IMR-90 (cell line): ENCODE measurements at regions not wholly inside any gene's neighbourhood (a gene's known extent, or its start where the extent isn't known, plus 50 kb on each side); places are given as distances from the start of the nearest gene placed in this dataset.

Experiments used
- ATAC-seq: fragments of 200-7000 bp; cut with Tn5 transposase; 2 replicates; pipeline ENCODE4 v1.9.1; 2020; ENCODE audit warnings: low read depth, mild to moderate bottlenecking, moderate library complexity
- BruUV-seq: library from RNA; stranded (reverse); fragments of 400-500 nt; replicated peaks from 2 replicates; lab custom pipeline; 2021; lab: Mats Ljungman, UMichigan
- CTCF ChIA-PET: fragments of 300-600 bp; formaldehyde crosslinking; extraction: SDS; loops from one replicate; lab custom pipeline; 2021; ENCODE audit warnings: antibody characterized with exemption; lab: Yijun Ruan, JAX
- POLR2A ChIA-PET: fragments of 300-600 bp; sonication (Branson Sonifier 250); formaldehyde crosslinking; loops from one replicate; lab custom pipeline; 2022; ENCODE audit warnings: antibody characterized with exemption; ENCODE audit not compliant: unreplicated experiment; lab: Charles Lee
- DNase-seq: peaks from one replicate; pipeline ENCODE4 v3.0.0; 2013
- H2AFZ ChIP-seq: replicated peaks from 2 replicates; pipeline ENCODE3; 2013; ENCODE audit warnings: low read length, mild to moderate bottlenecking; ENCODE audit not compliant: poor library complexity
- H2AK5ac ChIP-seq: 2 replicates; pipeline ENCODE4 v1.6.1; 2013; ENCODE audit warnings: low read depth, low read length, inconsistent platforms
- H2AK9ac ChIP-seq: replicated peaks from 2 replicates; pipeline ENCODE3; 2013; ENCODE audit warnings: mild to moderate bottlenecking, low read depth, low read length, moderate library complexity; ENCODE audit not compliant: poor library complexity
- H2BK120ac ChIP-seq: 2 replicates; pipeline ENCODE4 v1.6.1; 2013; ENCODE audit warnings: low read depth, low read length, inconsistent platforms
- H2BK15ac ChIP-seq: 3 replicates; pipeline ENCODE4 v1.6.1; 2013; ENCODE audit warnings: low read depth, low read length, inconsistent platforms
- H2BK20ac ChIP-seq: 2 replicates; pipeline ENCODE4 v1.6.1; 2013; ENCODE audit warnings: low read depth, mild to moderate bottlenecking, inconsistent platforms, low read length, moderate library complexity
- H2BK5ac ChIP-seq: 2 replicates; pipeline ENCODE4 v1.6.1; 2013; ENCODE audit warnings: mild to moderate bottlenecking, low read depth, low read length, inconsistent platforms; ENCODE audit not compliant: poor library complexity, severe bottlenecking
- H3K14ac ChIP-seq: replicated peaks from 2 replicates; pipeline ENCODE4 v1.6.1; 2013; ENCODE audit warnings: low read depth, low read length, inconsistent platforms
- H3K18ac ChIP-seq: 2 replicates; pipeline ENCODE4 v1.6.1; 2013; ENCODE audit warnings: low read depth, low read length, control low read depth
- H3K23ac ChIP-seq: 2 replicates; pipeline ENCODE4 v1.6.1; 2013; ENCODE audit warnings: low read depth, low read length, inconsistent platforms
- H3K27ac ChIP-seq: 2 replicates; pipeline ENCODE4 v1.5.1; 2013; ENCODE audit warnings: mild to moderate bottlenecking, control low read depth, low read length; ENCODE audit not compliant: insufficient read depth
- H3K27me3 ChIP-seq: 2 replicates; pipeline ENCODE4 v1.6.1; 2013; ENCODE audit warnings: low read length; ENCODE audit not compliant: control insufficient read depth, insufficient read depth
- H3K36me3 ChIP-seq: 2 replicates; pipeline ENCODE4 v1.6.1; 2013; ENCODE audit warnings: low read length, mixed read lengths; ENCODE audit not compliant: control insufficient read depth, insufficient read depth
- H3K4ac ChIP-seq: 2 replicates; pipeline ENCODE4 v1.6.1; 2013; ENCODE audit warnings: low read depth, low read length, inconsistent platforms
- H3K4me1 ChIP-seq: 2 replicates; pipeline ENCODE4 v1.6.1; 2013; ENCODE audit warnings: low read length, mixed read lengths; ENCODE audit not compliant: control insufficient read depth, insufficient read depth
- H3K4me2 ChIP-seq: 2 replicates; pipeline ENCODE4 v1.6.1; 2013; ENCODE audit warnings: low read depth, mild to moderate bottlenecking, control low read depth, low read length, moderate library complexity
- H3K4me3 ChIP-seq: 2 replicates; pipeline ENCODE4 v1.5.1; 2013; ENCODE audit warnings: low read depth, mild to moderate bottlenecking, control low read depth, low read length, moderate library complexity; ENCODE audit not compliant: insufficient read depth
- H3K56ac ChIP-seq: 2 replicates; pipeline ENCODE4 v1.6.1; 2013; ENCODE audit warnings: low read length, inconsistent platforms; ENCODE audit not compliant: insufficient read depth; ENCODE audit errors: extremely low read depth
- H3K79me1 ChIP-seq, 2 experiments: 2 replicates each; pipeline ENCODE4 v1.6.1; 2013; ENCODE audit warnings: low read length in 2 of 2, inconsistent platforms in 1 of 2, low read depth in 1 of 2
- H3K9ac ChIP-seq: 2 replicates; pipeline ENCODE4 v1.6.1; 2013; ENCODE audit warnings: low read depth, low read length, control low read depth
- H3K9me1 ChIP-seq: 2 replicates; pipeline ENCODE4 v1.6.1; 2013; ENCODE audit warnings: low read length, inconsistent platforms; ENCODE audit not compliant: insufficient read depth
- H3K9me3 ChIP-seq: 2 replicates; pipeline ENCODE4 v1.6.1; 2013; ENCODE audit warnings: low read length; ENCODE audit not compliant: control insufficient read depth, insufficient read depth
- H4K20me1 ChIP-seq: 2 replicates; pipeline ENCODE4 v1.6.1; 2013; ENCODE audit warnings: low read length, inconsistent platforms; ENCODE audit not compliant: insufficient read depth
- H4K5ac ChIP-seq: 2 replicates; pipeline ENCODE4 v1.6.1; 2013; ENCODE audit warnings: mild to moderate bottlenecking, low read depth, low read length, control low read depth
- H4K8ac ChIP-seq, 2 experiments: 2 replicates each; pipeline ENCODE4 v1.6.1; 2013; ENCODE audit warnings: low read depth in 2 of 2, low read length in 2 of 2, control low read depth in 1 of 2, inconsistent platforms in 1 of 2
- H4K91ac ChIP-seq: 2 replicates; pipeline ENCODE4 v1.6.1; 2013; ENCODE audit warnings: low read depth, low read length, inconsistent platforms; ENCODE audit not compliant: insufficient read depth
- CEBPB ChIP-seq: IDR thresholded peaks from 2 replicates; pipeline ENCODE4 v1.6.1; 2012; ENCODE audit warnings: low read depth, low read length, improper control_type of control experiment
- ELK1 ChIP-seq: fragments of 150-350 bp; IDR thresholded peaks from 2 replicates; pipeline ENCODE4 v1.6.1; 2016; ENCODE audit warnings: low read depth, mild to moderate bottlenecking, low read length, moderate library complexity, borderline replicate concordance
- FOS ChIP-seq: fragments of 150-350 bp; IDR thresholded peaks from 2 replicates; pipeline ENCODE4 v1.6.1; 2016; ENCODE audit warnings: low read depth, low read length
- MAFK ChIP-seq: IDR thresholded peaks from 2 replicates; pipeline ENCODE4 v1.6.1; 2012; ENCODE audit warnings: low read depth, low read length, improper control_type of control experiment
- MXI1 ChIP-seq: IDR thresholded peaks from 2 replicates; pipeline ENCODE4 v1.6.1; 2012; ENCODE audit warnings: low read depth, mild to moderate bottlenecking, low read length, moderate library complexity, borderline replicate concordance
- POLR2A ChIP-seq: IDR thresholded peaks from 2 replicates; pipeline ENCODE4 v1.6.1; 2012; ENCODE audit warnings: mild to moderate bottlenecking, low read depth, low read length
- RCOR1 ChIP-seq: IDR thresholded peaks from 2 replicates; pipeline ENCODE4 v1.6.1; 2012; ENCODE audit warnings: mild to moderate bottlenecking, low read length, improper control_type of control experiment; ENCODE audit not compliant: insufficient replicate concordance
- USF2 ChIP-seq: fragments of 150-350 bp; IDR thresholded peaks from 2 replicates; pipeline ENCODE4 v1.6.1; 2017; ENCODE audit warnings: mild to moderate bottlenecking, antibody characterized with exemption, low read length, low read depth
- WGBS, 2 experiments: methylation state at CpG; one replicate each; pipeline versions ENCODE4 v1.1.5 to v1.1.7; 2013; ENCODE audit warnings: missing lambda C conversion rate in 2 of 2; ENCODE audit not compliant: insufficient read length in 1 of 2; ENCODE audit errors: extremely low coverage in 2 of 2; 5-methylcytosine and 5-hydroxymethylcytosine counted together
- dilution Hi-C: fragments of 300-500 bp; cut with HindIII; formaldehyde crosslinking; loops from one replicate; pipeline ENCODE4 v1.14.3; 2018; ENCODE audit warnings: low sequenced_read_pairs; ENCODE audit not compliant: unreplicated experiment
- in situ Hi-C: fragments of 300-500 bp; cut with MboI; formaldehyde crosslinking; loops from 3 replicates; pipeline ENCODE4 v1.14.3; 2019; ENCODE audit warnings: low sequenced_read_pairs, inconsistent platforms, mixed read lengths
- intact Hi-C: fragments of 100-400 bp; cut with micrococcal nuclease; formaldehyde crosslinking; loops from 2 replicates; pipeline ENCODE4 v1.10.0; 2022

- H3K56ac ChIP-seq, result no peak overlapping the region
- DNase-seq, result no peak
- H4K91ac ChIP-seq, result no peak overlapping the region
- peaks cover 4% of the 10 kb centered on the region for H3K9me3 ChIP-seq
- ChIA-PET CTCF (no interaction called here), POLR2A (no interaction called here)
- no peaks in the 10 kb centered on the region for H3K9me1 ChIP-seq
- whole genome bisulfite sequencing, 2 experiments, result 73% methylated on average over 7 of the region's 8 CpGs; no CpG with 5 or more reads in 1 of the 2 experiments
- H2BK5ac ChIP-seq, result no peak overlapping the region
- H3K79me1 ChIP-seq, result no peaks in the 10 kb centered on the region
- H3K27ac ChIP-seq, result no peak overlapping the region
- intact Hi-C loops (no loop called here), in situ Hi-C loops (no loop called here), dilution Hi-C loops (no loop called here)
- no peak overlapping the region for H3K4ac ChIP-seq
- no peak overlapping the region for H2BK20ac ChIP-seq
- H4K20me1 ChIP-seq, result no peaks in the 10 kb centered on the region
- no peak overlapping the region for H2AFZ ChIP-seq
- no peak overlapping the region for H2AK9ac ChIP-seq
- no peak overlapping the region for H3K23ac ChIP-seq
- no peak overlapping the region for H3K18ac ChIP-seq
- no peaks in the 10 kb centered on the region for H3K27me3 ChIP-seq
- TF ChIP-seq MAFK (no peak), USF2 (no peak), POLR2A (no peak), MXI1 (no peak), RCOR1 (no peak), ELK1 (no peak), FOS (no peak), CEBPB (no peak)
- no peaks in the 10 kb centered on the region for H3K4me1 ChIP-seq
- H2BK120ac ChIP-seq, result no peak overlapping the region
- no peak overlapping the region for H3K14ac ChIP-seq
- H3K4me2 ChIP-seq, result no peak overlapping the region
- no peak overlapping the region for H4K8ac ChIP-seq
- H2AK5ac ChIP-seq, result no peak overlapping the region
- no peak for ATAC-seq
- H3K9ac ChIP-seq, result no peak overlapping the region
- H3K4me3 ChIP-seq, result no peak overlapping the region
- no peak overlapping the region for H2BK15ac ChIP-seq
- no peak overlapping the region for H4K5ac ChIP-seq
- no TSS peak for BruUV-seq
- no peaks in the 10 kb centered on the region for H3K36me3 ChIP-seq
Measured at GRCh38 chr19:29128203-29128602, 84.7 kb downstream of the UQCRFS1 start.
